H7 (cell line): ENCODE measurements at regions not wholly inside any gene's neighbourhood (a gene's known extent, or its start where the extent isn't known, plus 50 kb on each side); places are given as distances from the start of the nearest gene placed in this dataset.
"Not testable (repeated sequence)": the region's sequence is repeated elsewhere in the genome, so short reads cannot be mapped to it uniquely, and the experiment has no call there.

ENCODE experiments used
- DNase-seq: peaks from one replicate; pipeline ENCODE4 v3.0.0; 2012
- H3K27me3 ChIP-seq: 2 replicates; pipeline ENCODE4 v1.6.0; 2011; ENCODE audit warnings: mild to moderate bottlenecking, low read length; ENCODE audit not compliant: control insufficient read depth, insufficient read depth
- H3K36me3 ChIP-seq: replicated peaks from 2 replicates; pipeline ENCODE4 v1.5.1; 2011; ENCODE audit warnings: low read length; ENCODE audit not compliant: control insufficient read depth, insufficient read depth
- H3K4me3 ChIP-seq: 2 replicates; pipeline ENCODE4 v1.5.1; 2011; ENCODE audit warnings: low read depth, mild to moderate bottlenecking, control low read depth, low read length, moderate library complexity; ENCODE audit not compliant: insufficient read depth

GRCh38 chr6:97939440-97940168 is 656.6 kb upstream of the MMS22L start:
- H3K4me3 ChIP-seq, result no peak overlapping the region
- H3K36me3 ChIP-seq, result no peaks in the 10 kb centered on the region
- no peaks in the 10 kb centered on the region for H3K27me3 ChIP-seq
- DNase-seq, result no peak

GRCh38 chr6:97947841-97948240 is 664.8 kb upstream of the MMS22L start:
- Histone ChIP-seq H3K36me3 (no peaks in the 10 kb centered on the region), H3K4me3 (no peak overlapping the region), H3K27me3 (no peaks in the 10 kb centered on the region)
- no peak for DNase-seq

GRCh38 chr6:97958134-97958533 is 675.1 kb upstream of the MMS22L start:
- Histone ChIP-seq H3K4me3 (no peak overlapping the region), H3K36me3 (no peaks in the 10 kb centered on the region), H3K27me3 (no peaks in the 10 kb centered on the region)
- peak; percentile 19 for DNase-seq

- no peaks in the 10 kb centered on the region for H3K27me3 ChIP-seq
- H3K36me3 ChIP-seq, result no peaks in the 10 kb centered on the region
- no peak overlapping the region for H3K4me3 ChIP-seq
- no peak for DNase-seq
These were observed 680.2 kb upstream of the MMS22L start for GRCh38 chr6:97963193-97963592.

- peak; percentile 15 for DNase-seq
- no peaks in the 10 kb centered on the region for H3K36me3 ChIP-seq
- H3K27me3 ChIP-seq, result no peaks in the 10 kb centered on the region
- no peak overlapping the region for H3K4me3 ChIP-seq
These were observed 686.0 kb upstream of the MMS22L start for GRCh38 chr6:97969065-97969464.

- Histone ChIP-seq H3K27me3 (no peaks in the 10 kb centered on the region), H3K36me3 (no peaks in the 10 kb centered on the region), H3K4me3 (no peak overlapping the region)
- DNase-seq, result no peak
These were observed 694.1 kb upstream of the MMS22L start for GRCh38 chr6:97977084-97977483.

- no peak for DNase-seq
- Histone ChIP-seq H3K36me3 (no peaks in the 10 kb centered on the region), H3K27me3 (no peaks in the 10 kb centered on the region), H3K4me3 (peak overlapping the region; percentile 33; the same call in 1 of the 2 replicates)
These were observed 695.8 kb upstream of the MMS22L start for GRCh38 chr6:97978855-97979271.

- peak overlapping the region; percentile 33; the same call in 1 of the 2 replicates for H3K4me3 ChIP-seq
- H3K27me3 ChIP-seq, DNase-seq, H3K36me3 ChIP-seq: not testable (repeated sequence)
These were observed 696.3 kb upstream of the MMS22L start for GRCh38 chr6:97979285-97979684.

GRCh38 chr6:97989451-97989850 is 706.4 kb upstream of the MMS22L start:
- Histone ChIP-seq H3K4me3 (no peak overlapping the region), H3K27me3 (no peaks in the 10 kb centered on the region), H3K36me3 (no peaks in the 10 kb centered on the region)
- no peak for DNase-seq

GRCh38 chr6:97995158-97995557 is 712.1 kb upstream of the MMS22L start:
- H3K4me3 ChIP-seq, result no peak overlapping the region
- DNase-seq, result no peak
- no peaks in the 10 kb centered on the region for H3K27me3 ChIP-seq
- H3K36me3 ChIP-seq, result no peaks in the 10 kb centered on the region

GRCh38 chr6:98002678-98003077 is 719.7 kb upstream of the MMS22L start:
- H3K36me3 ChIP-seq, result no peaks in the 10 kb centered on the region
- H3K4me3 ChIP-seq, result no peak overlapping the region
- H3K27me3 ChIP-seq, result no peaks in the 10 kb centered on the region
- DNase-seq, result no peak

- Histone ChIP-seq H3K27me3 (no peaks in the 10 kb centered on the region), H3K36me3 (no peaks in the 10 kb centered on the region), H3K4me3 (no peak overlapping the region)
- DNase-seq, result no peak
These were observed 731.6 kb upstream of the MMS22L start for GRCh38 chr6:98014442-98015201.

GRCh38 chr6:98016565-98016964 is 733.5 kb upstream of the MMS22L start:
- Histone ChIP-seq H3K36me3 (no peaks in the 10 kb centered on the region), H3K27me3 (no peaks in the 10 kb centered on the region), H3K4me3 (no peak overlapping the region)
- no peak for DNase-seq

GRCh38 chr6:98020222-98020621 is 737.2 kb upstream of the MMS22L start:
- no peak for DNase-seq
- no peaks in the 10 kb centered on the region for H3K36me3 ChIP-seq
- no peak overlapping the region for H3K4me3 ChIP-seq
- no peaks in the 10 kb centered on the region for H3K27me3 ChIP-seq

- Histone ChIP-seq H3K4me3 (no peak overlapping the region), H3K27me3 (no peaks in the 10 kb centered on the region), H3K36me3 (no peaks in the 10 kb centered on the region)
- DNase-seq, result no peak
These were observed 741.3 kb upstream of the MMS22L start for GRCh38 chr6:98024359-98024758.
